ENCODE measurements at regions not wholly inside any gene's neighbourhood (a gene's known extent, or its start where the extent isn't known, plus 50 kb on each side); places are given as distances from the start of the nearest gene placed in this dataset.

GRCh38 chr4:137156054-137156453 is 376.2 kb downstream of the PCDH18 start:
- intact Hi-C loops (cut with micrococcal nuclease; ENCODE audit: unreplicated experiment) (no loop called here), in situ Hi-C loops (cut with MboI) (no loop called here)
- H3K79me2 ChIP-seq (ENCODE audit: control insufficient read depth, insufficient read depth, low read length): no peaks in the 10 kb centered on the region
- CTCF ChIA-PET: no interaction called here
- RAD21 ChIA-PET (ENCODE audit: unreplicated experiment): no interaction called here
- 0% methylated on average over 1 of the region's 1 CpG for WGBS (ENCODE audit: insufficient coverage, insufficient replicate concordance, low lambda C conversion rate, missing lambda C conversion rate)
- no peaks in the 10 kb centered on the region for H3K4me1 ChIP-seq (ENCODE audit: control insufficient read depth, insufficient read depth, low read length)
- H3K4me3 ChIP-seq: no peak overlapping the region
- TF ChIP-seq SIN3A (IDR thresholded peaks at IDR 0.05; ENCODE audit: low read depth, low read length): no peak
- TF ChIP-seq RELA (IDR thresholded peaks at IDR 0.05; ENCODE audit: borderline replicate concordance, partially characterized antibody): no peak
- no peak for TF ChIP-seq NKRF (conservative IDR thresholded peaks at IDR 0.05)
- no peak for TF ChIP-seq NR2C1 (IDR thresholded peaks at IDR 0.05)
- no peak for TF ChIP-seq ZNF687 (IDR thresholded peaks at IDR 0.05)
- no peak for TF ChIP-seq HDAC2 (IDR thresholded peaks at IDR 0.05)
- TF ChIP-seq YBX1 (IDR thresholded peaks at IDR 0.05): no peak
- TF ChIP-seq RBBP5 (conservative IDR thresholded peaks at IDR 0.05): no peak
- no peak for TF ChIP-seq CUX1 (IDR thresholded peaks at IDR 0.05; ENCODE audit: insufficient replicate concordance, low read depth, low read length)
- no peak for TF ChIP-seq RELB (IDR thresholded peaks at IDR 0.05; ENCODE audit: low read depth)
- no peak for TF ChIP-seq MYC (IDR thresholded peaks at IDR 0.05; ENCODE audit: insufficient read depth, insufficient read length, insufficient replicate concordance, low read length, severe bottlenecking)
- no peak for TF ChIP-seq SIX5 (IDR thresholded peaks at IDR 0.05; ENCODE audit: low read depth, low read length, severe bottlenecking)
- POLR2A ChIA-PET: no interaction called here
- H3K4me2 ChIP-seq (ENCODE audit: control insufficient read depth, insufficient read depth): no peak overlapping the region
- H2AFZ ChIP-seq (ENCODE audit: control insufficient read depth, low read depth, low read length): no peak overlapping the region
- ATAC-seq (no peak), FAIRE-seq (no peak), DNase-seq (ENCODE audit: low read depth, low spot score) (no peak)
- no peaks in the 10 kb centered on the region for H3K27me3 ChIP-seq (replicated peaks in 1 of 2; ENCODE audit: control insufficient read depth in 2 of 2, insufficient read depth in 2 of 2, low read length in 1 of 2)
- H3K27ac ChIP-seq (ENCODE audit: control insufficient read depth, insufficient read depth): no peak overlapping the region
- H3K9ac ChIP-seq (ENCODE audit: control insufficient read depth, insufficient read depth, low read length): no peak overlapping the region
- no peaks in the 10 kb centered on the region for H4K20me1 ChIP-seq (ENCODE audit: control insufficient read depth, insufficient read depth)
- SMC1A ChIA-PET (ENCODE audit: uncharacterized antibody, unreplicated experiment): no interaction called here
- BruUV-seq (replicated peaks): no TSS peak
- H3K36me3 ChIP-seq (ENCODE audit: control insufficient read depth in 2 of 2, insufficient read depth in 2 of 2, low read length in 1 of 2): no peaks in the 10 kb centered on the region
- no peaks in the 10 kb centered on the region for H3K9me3 ChIP-seq (replicated peaks; ENCODE audit: control insufficient read depth, insufficient read depth, low read length)
